ENCODE measurements at regions not wholly inside any gene's neighbourhood (a gene's known extent, or its start where the extent isn't known, plus 50 kb on each side); places are given as distances from the start of the nearest gene placed in this dataset.

- Histone ChIP-seq H3K9me3 (ENCODE audit: control insufficient read depth in 2 of 2, low read length in 2 of 2) (no peaks in the 10 kb centered on the region), H3K36me3 (ENCODE audit: control insufficient read depth in 2 of 2, insufficient read depth in 2 of 2, low read length in 2 of 2) (no peaks in the 10 kb centered on the region), H3K4me1 (ENCODE audit: control insufficient read depth in 2 of 2, insufficient read depth in 2 of 2, low read length in 2 of 2) (no peaks in the 10 kb centered on the region), H3K4me3 (ENCODE audit: low read length in 2 of 2) (no peak overlapping the region), H3K9ac (ENCODE audit: low read depth in 1 of 2, low read length in 2 of 2) (no peak overlapping the region), H3K27ac (ENCODE audit: low read depth in 2 of 2, low read length in 2 of 2) (no peak overlapping the region), H3K27me3 (ENCODE audit: control insufficient read depth in 2 of 2, insufficient read depth in 2 of 2, low read length in 2 of 2) (no peaks in the 10 kb centered on the region)
Measured at GRCh38 chr12:93944911-93945310, 203.5 kb upstream of the PLXNC1 start.

GRCh38 chr12:93946542-93947150 is 201.7 kb upstream of the PLXNC1 start:
- no peak overlapping the region for H3K9ac ChIP-seq (ENCODE audit: low read depth in 1 of 2, low read length in 2 of 2)
- H3K27ac ChIP-seq (ENCODE audit: low read depth in 2 of 2, low read length in 2 of 2): no peak overlapping the region
- no peaks in the 10 kb centered on the region for H3K9me3 ChIP-seq (ENCODE audit: control insufficient read depth in 2 of 2, low read length in 2 of 2)
- no peaks in the 10 kb centered on the region for H3K4me1 ChIP-seq (ENCODE audit: control insufficient read depth in 2 of 2, insufficient read depth in 2 of 2, low read length in 2 of 2)
- H3K4me3 ChIP-seq (ENCODE audit: low read length in 2 of 2): no peak overlapping the region
- no peaks in the 10 kb centered on the region for H3K27me3 ChIP-seq (ENCODE audit: control insufficient read depth in 2 of 2, insufficient read depth in 2 of 2, low read length in 2 of 2)
- H3K36me3 ChIP-seq (ENCODE audit: control insufficient read depth in 2 of 2, insufficient read depth in 2 of 2, low read length in 2 of 2): no peaks in the 10 kb centered on the region

DNA sequence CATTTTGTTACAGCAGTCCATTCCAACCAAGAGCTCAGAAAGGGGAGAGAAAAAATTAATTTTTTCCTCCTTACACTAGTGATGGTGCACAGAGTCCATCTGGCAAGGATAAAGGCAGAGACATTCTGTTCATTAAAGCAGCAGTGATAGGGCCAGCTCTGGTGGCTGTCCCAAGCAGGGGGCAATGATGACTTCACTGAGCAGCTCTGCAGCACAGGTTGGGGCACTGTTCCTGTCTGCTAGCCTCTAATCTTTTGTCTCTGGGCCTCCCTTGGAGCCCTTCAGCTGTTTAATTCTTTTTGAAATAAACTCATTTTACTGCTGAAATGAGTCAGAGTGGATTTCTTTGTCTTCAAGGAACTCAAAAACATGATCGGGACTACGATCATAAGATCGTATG is 200.9 kb upstream of the PLXNC1 start:
- Histone ChIP-seq H3K27ac (ENCODE audit: low read depth in 2 of 2, low read length in 2 of 2) (no peak overlapping the region), H3K9me3 (ENCODE audit: control insufficient read depth in 2 of 2, low read length in 2 of 2) (no peaks in the 10 kb centered on the region), H3K36me3 (ENCODE audit: control insufficient read depth in 2 of 2, insufficient read depth in 2 of 2, low read length in 2 of 2) (no peaks in the 10 kb centered on the region), H3K4me3 (ENCODE audit: low read length in 2 of 2) (no peak overlapping the region), H3K27me3 (ENCODE audit: control insufficient read depth in 2 of 2, insufficient read depth in 2 of 2, low read length in 2 of 2) (no peaks in the 10 kb centered on the region), H3K9ac (ENCODE audit: low read depth in 1 of 2, low read length in 2 of 2) (no peak overlapping the region), H3K4me1 (ENCODE audit: control insufficient read depth in 2 of 2, insufficient read depth in 2 of 2, low read length in 2 of 2) (no peaks in the 10 kb centered on the region)

DNA sequence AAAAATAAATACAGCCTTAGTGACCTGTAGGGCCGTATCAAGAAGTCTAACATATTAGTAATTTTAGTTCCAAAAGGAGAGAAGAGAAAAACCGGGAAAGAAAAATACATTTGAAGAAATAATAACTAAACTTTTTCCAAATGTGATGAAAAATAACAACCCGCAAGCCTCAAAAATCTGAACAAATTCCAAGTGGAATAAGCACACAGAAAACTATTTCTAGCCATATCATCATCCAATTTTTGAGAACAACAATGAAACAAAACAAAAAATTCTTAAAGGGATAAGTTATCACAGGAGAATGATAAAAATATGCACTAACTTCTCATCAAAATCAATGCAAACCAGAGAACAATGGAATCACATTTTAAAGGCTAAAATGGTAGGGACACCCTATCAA is 198.1 kb upstream of the PLXNC1 start:
- Histone ChIP-seq H3K9ac (ENCODE audit: low read depth in 1 of 2, low read length in 2 of 2) (no peak overlapping the region), H3K9me3 (ENCODE audit: control insufficient read depth in 2 of 2, low read length in 2 of 2) (no peaks in the 10 kb centered on the region), H3K27me3 (ENCODE audit: control insufficient read depth in 2 of 2, insufficient read depth in 2 of 2, low read length in 2 of 2) (no peaks in the 10 kb centered on the region), H3K27ac (ENCODE audit: low read depth in 2 of 2, low read length in 2 of 2) (no peak overlapping the region), H3K4me3 (ENCODE audit: low read length in 2 of 2) (no peak overlapping the region), H3K36me3 (ENCODE audit: control insufficient read depth in 2 of 2, insufficient read depth in 2 of 2, low read length in 2 of 2) (no peaks in the 10 kb centered on the region), H3K4me1 (ENCODE audit: control insufficient read depth in 2 of 2, insufficient read depth in 2 of 2, low read length in 2 of 2) (no peaks in the 10 kb centered on the region)

- H3K27me3 ChIP-seq (ENCODE audit: control insufficient read depth in 2 of 2, insufficient read depth in 2 of 2, low read length in 2 of 2): no peaks in the 10 kb centered on the region
- H3K4me1 ChIP-seq (ENCODE audit: control insufficient read depth in 2 of 2, insufficient read depth in 2 of 2, low read length in 2 of 2): no peaks in the 10 kb centered on the region
- H3K9ac ChIP-seq (ENCODE audit: low read depth in 1 of 2, low read length in 2 of 2): no peak overlapping the region
- H3K27ac ChIP-seq (ENCODE audit: low read depth in 2 of 2, low read length in 2 of 2): no peak overlapping the region
- H3K36me3 ChIP-seq (ENCODE audit: control insufficient read depth in 2 of 2, insufficient read depth in 2 of 2, low read length in 2 of 2): no peaks in the 10 kb centered on the region
- H3K4me3 ChIP-seq (ENCODE audit: low read length in 2 of 2): no peak overlapping the region
- H3K9me3 ChIP-seq (ENCODE audit: control insufficient read depth in 2 of 2, low read length in 2 of 2): no peaks in the 10 kb centered on the region
Measured at GRCh38 chr12:93954166-93955112, 193.9 kb upstream of the PLXNC1 start.

- Histone ChIP-seq H3K27ac (ENCODE audit: low read depth in 2 of 2, low read length in 2 of 2) (no peak overlapping the region), H3K9me3 (ENCODE audit: control insufficient read depth in 2 of 2, low read length in 2 of 2) (no peaks in the 10 kb centered on the region), H3K9ac (ENCODE audit: low read depth in 1 of 2, low read length in 2 of 2) (no peak overlapping the region), H3K4me3 (ENCODE audit: low read length in 2 of 2) (no peak overlapping the region), H3K4me1 (ENCODE audit: control insufficient read depth in 2 of 2, insufficient read depth in 2 of 2, low read length in 2 of 2) (no peaks in the 10 kb centered on the region), H3K27me3 (ENCODE audit: control insufficient read depth in 2 of 2, insufficient read depth in 2 of 2, low read length in 2 of 2) (no peaks in the 10 kb centered on the region), H3K36me3 (ENCODE audit: control insufficient read depth in 2 of 2, insufficient read depth in 2 of 2, low read length in 2 of 2) (no peaks in the 10 kb centered on the region)
Measured at GRCh38 chr12:93956551-93956950, 191.8 kb upstream of the PLXNC1 start.

DNA sequence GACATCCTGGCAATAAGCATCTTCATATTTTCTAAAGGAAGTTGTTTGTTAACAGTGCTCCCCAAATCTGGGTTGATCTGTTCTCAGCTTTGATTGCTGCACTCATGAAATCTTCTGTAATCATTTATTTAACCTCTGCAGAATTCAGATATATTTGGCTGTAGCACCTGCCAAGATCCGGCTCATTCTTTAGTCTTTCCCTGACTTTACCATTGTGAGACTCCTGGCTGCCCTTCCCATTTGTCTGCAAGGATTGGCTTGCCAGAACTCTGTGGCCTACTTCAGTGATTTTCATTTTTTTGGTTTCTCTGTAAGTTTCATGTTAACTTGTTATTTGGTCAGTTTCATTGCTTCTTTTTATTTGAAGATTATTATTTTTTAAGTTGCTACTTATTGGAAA is 191.2 kb upstream of the PLXNC1 start:
- no peak overlapping the region for H3K4me3 ChIP-seq (ENCODE audit: low read length in 2 of 2)
- no peaks in the 10 kb centered on the region for H3K36me3 ChIP-seq (ENCODE audit: control insufficient read depth in 2 of 2, insufficient read depth in 2 of 2, low read length in 2 of 2)
- H3K27ac ChIP-seq (ENCODE audit: low read depth in 2 of 2, low read length in 2 of 2): no peak overlapping the region
- H3K9ac ChIP-seq (ENCODE audit: low read depth in 1 of 2, low read length in 2 of 2): no peak overlapping the region
- H3K4me1 ChIP-seq (ENCODE audit: control insufficient read depth in 2 of 2, insufficient read depth in 2 of 2, low read length in 2 of 2): no peaks in the 10 kb centered on the region
- no peaks in the 10 kb centered on the region for H3K27me3 ChIP-seq (ENCODE audit: control insufficient read depth in 2 of 2, insufficient read depth in 2 of 2, low read length in 2 of 2)
- no peaks in the 10 kb centered on the region for H3K9me3 ChIP-seq (ENCODE audit: control insufficient read depth in 2 of 2, low read length in 2 of 2)

GRCh38 chr12:93957870-93958269 is 190.5 kb upstream of the PLXNC1 start:
- Histone ChIP-seq H3K4me1 (ENCODE audit: control insufficient read depth in 2 of 2, insufficient read depth in 2 of 2, low read length in 2 of 2) (no peaks in the 10 kb centered on the region), H3K9ac (ENCODE audit: low read depth in 1 of 2, low read length in 2 of 2) (no peak overlapping the region), H3K36me3 (ENCODE audit: control insufficient read depth in 2 of 2, insufficient read depth in 2 of 2, low read length in 2 of 2) (no peaks in the 10 kb centered on the region), H3K27ac (ENCODE audit: low read depth in 2 of 2, low read length in 2 of 2) (no peak overlapping the region), H3K4me3 (ENCODE audit: low read length in 2 of 2) (no peak overlapping the region), H3K9me3 (ENCODE audit: control insufficient read depth in 2 of 2, low read length in 2 of 2) (no peaks in the 10 kb centered on the region), H3K27me3 (ENCODE audit: control insufficient read depth in 2 of 2, insufficient read depth in 2 of 2, low read length in 2 of 2) (no peaks in the 10 kb centered on the region)

DNA sequence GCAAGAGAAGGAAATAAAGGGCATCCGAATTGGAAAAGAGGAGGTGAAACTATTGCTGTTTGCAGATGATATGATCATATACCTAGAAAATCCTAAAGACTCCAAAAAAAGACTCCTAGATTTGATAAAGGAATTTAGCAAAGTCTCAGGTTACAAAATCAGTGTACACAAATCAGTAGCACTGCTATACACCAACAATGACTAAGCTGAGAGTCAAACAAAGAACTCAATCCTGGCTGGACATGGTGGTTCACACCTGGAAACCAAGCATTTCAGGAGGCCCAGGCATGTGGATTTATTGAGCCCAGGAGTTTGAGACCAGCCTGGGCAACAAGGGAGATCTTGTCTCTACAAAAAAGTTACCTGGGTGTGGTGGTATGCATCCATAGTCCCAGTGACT is 188.7 kb upstream of the PLXNC1 start:
- Histone ChIP-seq H3K36me3 (ENCODE audit: control insufficient read depth in 2 of 2, insufficient read depth in 2 of 2, low read length in 2 of 2) (no peaks in the 10 kb centered on the region), H3K27ac (ENCODE audit: low read depth in 2 of 2, low read length in 2 of 2) (no peak overlapping the region), H3K9me3 (ENCODE audit: control insufficient read depth in 2 of 2, low read length in 2 of 2) (no peaks in the 10 kb centered on the region), H3K27me3 (ENCODE audit: control insufficient read depth in 2 of 2, insufficient read depth in 2 of 2, low read length in 2 of 2) (no peaks in the 10 kb centered on the region), H3K4me3 (ENCODE audit: low read length in 2 of 2) (no peak overlapping the region), H3K9ac (ENCODE audit: low read depth in 1 of 2, low read length in 2 of 2) (no peak overlapping the region), H3K4me1 (ENCODE audit: control insufficient read depth in 2 of 2, insufficient read depth in 2 of 2, low read length in 2 of 2) (no peaks in the 10 kb centered on the region)

- Histone ChIP-seq H3K27me3 (ENCODE audit: control insufficient read depth in 2 of 2, insufficient read depth in 2 of 2, low read length in 2 of 2) (no peaks in the 10 kb centered on the region), H3K9me3 (ENCODE audit: control insufficient read depth in 2 of 2, low read length in 2 of 2) (no peaks in the 10 kb centered on the region), H3K4me3 (ENCODE audit: low read length in 2 of 2) (no peak overlapping the region), H3K36me3 (ENCODE audit: control insufficient read depth in 2 of 2, insufficient read depth in 2 of 2, low read length in 2 of 2) (no peaks in the 10 kb centered on the region), H3K4me1 (ENCODE audit: control insufficient read depth in 2 of 2, insufficient read depth in 2 of 2, low read length in 2 of 2) (no peaks in the 10 kb centered on the region), H3K9ac (ENCODE audit: low read depth in 1 of 2, low read length in 2 of 2) (no peak overlapping the region), H3K27ac (ENCODE audit: low read depth in 2 of 2, low read length in 2 of 2) (no peak overlapping the region)
Measured at GRCh38 chr12:93960521-93960920, 187.9 kb upstream of the PLXNC1 start.
